Large intestine (tissue), 3 donors: ENCODE measurements at regions not wholly inside any gene's neighbourhood (a gene's known extent, or its start where the extent isn't known, plus 50 kb on each side); places are given as distances from the start of the nearest gene placed in this dataset.

ENCODE experiments used
- DNase-seq, 2 donors: peaks; one replicate each; pipeline versions ENCODE4 v3.0.0 to v3.0.0-alpha.2; 2013
- H3K27ac ChIP-seq: one replicate; pipeline ENCODE4 v1.5.1; 2013; ENCODE audit warnings: low read length
- H3K27me3 ChIP-seq: 2 replicates; pipeline ENCODE4 v1.6.1; 2013; ENCODE audit warnings: low read length; ENCODE audit not compliant: control insufficient read depth, insufficient read depth
- H3K36me3 ChIP-seq: 2 replicates; pipeline ENCODE4 v1.6.1; 2013; ENCODE audit warnings: low read length; ENCODE audit not compliant: control insufficient read depth, insufficient read depth
- H3K4me1 ChIP-seq: one replicate; pipeline ENCODE4 v1.6.1; 2013; ENCODE audit warnings: low read length; ENCODE audit not compliant: control insufficient read depth, insufficient read depth
- H3K4me3 ChIP-seq: one replicate; pipeline ENCODE4 v1.5.1; 2013; ENCODE audit warnings: low read length
- H3K9me3 ChIP-seq: one replicate; pipeline ENCODE4 v1.6.1; 2013; ENCODE audit warnings: mild to moderate bottlenecking, low read depth, low read length, moderate library complexity; ENCODE audit not compliant: control insufficient read depth
- WGBS: methylation state at CpG from one replicate; pipeline ENCODE4 v1.1.5; 2013; ENCODE audit warnings: low lambda C conversion rate; ENCODE audit not compliant: insufficient coverage; 5-methylcytosine and 5-hydroxymethylcytosine counted together

GRCh38 chr2:187274146-187274545, 173.9 kb downstream of the CALCRL start:
- Histone ChIP-seq H3K9me3 (no peaks in the 10 kb centered on the region), H3K36me3 (no peaks in the 10 kb centered on the region), H3K27me3 (no peaks in the 10 kb centered on the region), H3K4me3 (no peak overlapping the region), H3K27ac (no peak overlapping the region), H3K4me1 (no peaks in the 10 kb centered on the region)
- no peak for DNase-seq

GRCh38 chr2:187272255-187272654, 175.8 kb downstream of the CALCRL start:
- no peaks in the 10 kb centered on the region for H3K9me3 ChIP-seq
- DNase-seq: no peak
- H3K4me3 ChIP-seq: no peak overlapping the region
- H3K36me3 ChIP-seq: no peaks in the 10 kb centered on the region
- no peaks in the 10 kb centered on the region for H3K4me1 ChIP-seq
- no peaks in the 10 kb centered on the region for H3K27me3 ChIP-seq
- no peak overlapping the region for H3K27ac ChIP-seq

GRCh38 chr2:187271825-187272224, 176.2 kb downstream of the CALCRL start:
- H3K4me3 ChIP-seq: no peak overlapping the region
- H3K27me3 ChIP-seq: no peaks in the 10 kb centered on the region
- no peak overlapping the region for H3K27ac ChIP-seq
- H3K36me3 ChIP-seq: no peaks in the 10 kb centered on the region
- H3K4me1 ChIP-seq: no peaks in the 10 kb centered on the region
- no peaks in the 10 kb centered on the region for H3K9me3 ChIP-seq
- DNase-seq: no peak

- Histone ChIP-seq H3K4me1 (no peaks in the 10 kb centered on the region), H3K4me3 (no peak overlapping the region), H3K27ac (no peak overlapping the region), H3K27me3 (no peaks in the 10 kb centered on the region), H3K36me3 (no peaks in the 10 kb centered on the region), H3K9me3 (no peaks in the 10 kb centered on the region)
- DNase-seq: no peak
- 100% methylated on average over 2 of the region's 4 CpGs for WGBS
These were observed 181.4 kb downstream of the CALCRL start for GRCh38 chr2:187266645-187267044.

- 80% methylated on average over 2 of the region's 2 CpGs for WGBS
- no peak overlapping the region for H3K4me3 ChIP-seq
- no peak overlapping the region for H3K27ac ChIP-seq
These were observed 181.9 kb downstream of the CALCRL start for GRCh38 chr2:187266147-187266546.

GRCh38 chr2:187264612-187265011, 183.4 kb downstream of the CALCRL start:
- H3K27ac ChIP-seq: no peak overlapping the region
- H3K36me3 ChIP-seq: no peaks in the 10 kb centered on the region
- H3K4me1 ChIP-seq: no peaks in the 10 kb centered on the region
- WGBS: no CpG with 5 or more reads among the region's 1 CpG
- no peaks in the 10 kb centered on the region for H3K27me3 ChIP-seq
- DNase-seq: no peak
- H3K4me3 ChIP-seq: no peak overlapping the region
- no peaks in the 10 kb centered on the region for H3K9me3 ChIP-seq

More at GRCh38 chr2:187266147-187266546, 181.9 kb downstream of the CALCRL start:
- no peak for DNase-seq
- no peaks in the 10 kb centered on the region for H3K27me3 ChIP-seq
- H3K4me1 ChIP-seq: no peaks in the 10 kb centered on the region
- no peaks in the 10 kb centered on the region for H3K36me3 ChIP-seq
- H3K9me3 ChIP-seq: no peaks in the 10 kb centered on the region

GRCh38 chr2:187263675-187264560, 184.1 kb downstream of the CALCRL start:
- Histone ChIP-seq H3K9me3 (no peaks in the 10 kb centered on the region), H3K36me3 (no peaks in the 10 kb centered on the region), H3K27me3 (no peaks in the 10 kb centered on the region), H3K27ac (no peak overlapping the region), H3K4me3 (no peak overlapping the region), H3K4me1 (no peaks in the 10 kb centered on the region)
- WGBS: 53% methylated on average over 5 of the region's 9 CpGs
- DNase-seq: no peak

GRCh38 chr2:187261705-187262104, 186.3 kb downstream of the CALCRL start:
- DNase-seq: no peak
- Histone ChIP-seq H3K27me3 (no peaks in the 10 kb centered on the region), H3K9me3 (no peaks in the 10 kb centered on the region), H3K27ac (no peak overlapping the region), H3K4me3 (no peak overlapping the region), H3K36me3 (no peaks in the 10 kb centered on the region), H3K4me1 (no peaks in the 10 kb centered on the region)
- WGBS: no CpG with 5 or more reads among the region's 1 CpG

GRCh38 chr2:187252063-187252462, 196.0 kb downstream of the CALCRL start:
- H3K27me3 ChIP-seq: no peaks in the 10 kb centered on the region
- H3K27ac ChIP-seq: no peak overlapping the region
- H3K4me1 ChIP-seq: no peaks in the 10 kb centered on the region
- H3K4me3 ChIP-seq: no peak overlapping the region
- no peaks in the 10 kb centered on the region for H3K9me3 ChIP-seq
- no peaks in the 10 kb centered on the region for H3K36me3 ChIP-seq
- DNase-seq: no peak
- 100% methylated on average over 4 of the region's 10 CpGs for WGBS

- no peak for DNase-seq
- H3K9me3 ChIP-seq: no peaks in the 10 kb centered on the region
These were observed 197.9 kb downstream of the CALCRL start for GRCh38 chr2:187250137-187250536.

GRCh38 chr2:187233811-187234210, 214.2 kb downstream of the CALCRL start:
- Histone ChIP-seq H3K4me3 (no peak overlapping the region), H3K27ac (no peak overlapping the region), H3K36me3 (no peaks in the 10 kb centered on the region), H3K27me3 (no peaks in the 10 kb centered on the region), H3K9me3 (no peaks in the 10 kb centered on the region), H3K4me1 (no peaks in the 10 kb centered on the region)
- DNase-seq: no peak
- WGBS: 100% methylated on average over 1 of the region's 2 CpGs

More at GRCh38 chr2:187250137-187250536, 197.9 kb downstream of the CALCRL start:
- Histone ChIP-seq H3K4me1 (no peaks in the 10 kb centered on the region), H3K27me3 (no peaks in the 10 kb centered on the region), H3K36me3 (no peaks in the 10 kb centered on the region), H3K4me3 (no peak overlapping the region), H3K27ac (no peak overlapping the region)
